ENCODE measurements at regions not wholly inside any gene's neighbourhood (a gene's known extent, or its start where the extent isn't known, plus 50 kb on each side); places are given as distances from the start of the nearest gene placed in this dataset.

DNA sequence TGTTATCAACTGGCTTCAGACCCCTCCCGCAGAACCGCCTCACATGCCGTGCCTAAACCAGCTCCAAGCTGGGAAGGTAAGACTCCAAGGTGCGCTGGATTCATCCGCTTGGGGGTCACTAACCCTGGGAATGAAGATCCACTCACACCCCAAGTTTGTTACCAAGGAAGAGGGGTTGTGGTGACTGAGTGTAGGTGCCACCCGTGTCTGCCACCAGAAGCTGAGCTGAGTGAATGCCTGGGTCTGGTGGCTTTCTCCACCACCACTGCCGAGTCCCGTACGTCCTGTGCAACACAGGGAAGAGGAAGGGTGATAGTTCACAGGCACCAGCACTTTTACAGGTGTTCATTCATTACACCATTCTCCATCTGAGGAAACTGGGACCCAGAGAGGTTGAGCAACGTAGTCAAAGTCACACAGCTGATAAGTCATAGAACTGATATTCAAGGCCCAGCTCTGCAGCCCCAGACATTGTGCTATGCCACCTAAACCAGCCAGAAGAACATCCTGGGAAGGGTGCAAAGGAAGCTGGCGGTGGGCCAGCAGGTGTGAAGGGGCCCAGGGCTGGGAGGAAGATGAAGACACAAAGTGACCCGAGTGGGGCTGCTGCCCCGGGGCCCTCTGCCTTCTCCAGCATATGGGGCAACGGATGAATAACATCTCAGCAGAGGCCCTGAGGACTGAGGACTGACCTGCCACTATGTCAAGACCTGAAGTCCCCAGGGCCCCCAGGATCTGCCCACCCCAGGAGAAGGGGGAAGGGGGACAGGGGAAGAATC, 70.9 kb upstream of the PPP1R26 start:
- no peaks in the 10 kb centered on the region for H3K36me3 ChIP-seq (ENCODE audit: control insufficient read depth, insufficient read depth, low read length)
- BruUV-seq (replicated peaks), result no TSS peak
- no peak overlapping the region for H3K27ac ChIP-seq (ENCODE audit: extremely low read depth, low read depth, low read length)
- intact Hi-C loops (cut with micrococcal nuclease), result no loop called here
- peaks cover 4 to 28% of the 10 kb centered on the region in 2 experiments; a peak in 2 of 5 replicates for H3K4me1 ChIP-seq (replicated peaks in 1 of 2; ENCODE audit: control insufficient read depth in 2 of 2, insufficient read depth in 2 of 2, low read length in 2 of 2)
- CTCF ChIA-PET (ENCODE audit: low intra/inter-chr PET ratio), result no interaction called here
- in situ Hi-C loops (cut with MboI), result no loop called here
- DNase-seq (ENCODE audit: extremely low read depth in 1 of 4, low spot score in 3 of 4) (no peak), ATAC-seq (no peak), FAIRE-seq (no peak)
- H3K4me2 ChIP-seq (ENCODE audit: insufficient read depth, low read length), result no peak overlapping the region
- no peaks in the 10 kb centered on the region for H3K79me2 ChIP-seq (ENCODE audit: control insufficient read depth, insufficient read depth, low read length)
- peaks cover 4 to 53% of the 10 kb centered on the region in 2 experiments; a peak in 4 of 5 replicates for H3K27me3 ChIP-seq (ENCODE audit: control insufficient read depth in 2 of 2, insufficient read depth in 2 of 2, low read length in 2 of 2)
- H4K20me1 ChIP-seq (replicated peaks; ENCODE audit: control insufficient read depth, insufficient read depth, low read length), result 0 out of 2 replicates have a peak, but pooled peaks cover 5% of the 10 kb centered on the region
- H3K4me3 ChIP-seq, result no peak overlapping the region
- no peak overlapping the region for H2AFZ ChIP-seq (ENCODE audit: low read depth, low read length)
- WGBS (ENCODE audit: insufficient coverage, low coverage, missing lambda C conversion rate), result 2% methylated on average over 13 of the region's 14 CpGs
- TF ChIP-seq RBM25 (IDR thresholded peaks at IDR 0.05; ENCODE audit: low read depth, low read length, severe bottlenecking), result peak; percentile 66
- no peak for TF ChIP-seq TAF7 (tag; IDR thresholded peaks at IDR 0.05)
- peak; percentile 74 for TF ChIP-seq ZFP36 (IDR thresholded peaks at IDR 0.05; ENCODE audit: low read depth, low read length, partially characterized antibody)
- POLR2A ChIA-PET, result interaction anchor here (1.1 kb wide), 1 partner anchor 9 kb away, joined by 4 read pairs; no protein-coding TSS in a partner anchor
- no peaks in the 10 kb centered on the region for H3K9me3 ChIP-seq (replicated peaks; ENCODE audit: control insufficient read depth, insufficient read depth, low read depth, low read length)
- H3K9me1 ChIP-seq (ENCODE audit: control insufficient read depth, insufficient read depth, low read length), result peaks cover 3% of the 10 kb centered on the region
- H3K9ac ChIP-seq (ENCODE audit: insufficient read depth in 1 of 2, low read depth in 2 of 2, low read length in 2 of 2), result no peak overlapping the region

All from K562 (cell line).